ENCODE measurements at regions not wholly inside any gene's neighbourhood (a gene's known extent, or its start where the extent isn't known, plus 50 kb on each side); places are given as distances from the start of the nearest gene placed in this dataset.

GRCh38 chr14:46063872-46064271 is 587.7 kb downstream of the RPL10L start:
- DNase-seq: no peak
- Mint-ChIP-seq H3K4me3 (ENCODE audit: unreplicated experiment) (no peak overlapping the region), H3K4me1 (ENCODE audit: low read depth, unreplicated experiment) (no peaks in the 10 kb centered on the region), H3K9me3 (ENCODE audit: unreplicated experiment) (no peaks in the 10 kb centered on the region), H3K27me3 (ENCODE audit: unreplicated experiment) (no peaks in the 10 kb centered on the region), H3K27ac (ENCODE audit: unreplicated experiment) (no peak overlapping the region), H3K36me3 (ENCODE audit: unreplicated experiment) (no peaks in the 10 kb centered on the region)
- no peak for TF ChIP-seq CTCF (IDR thresholded peaks at IDR 0.05; ENCODE audit: partially characterized antibody, unreplicated experiment)

- H3K36me3 Mint-ChIP-seq (ENCODE audit: unreplicated experiment): no peaks in the 10 kb centered on the region
- H3K4me3 Mint-ChIP-seq (ENCODE audit: unreplicated experiment): no peak overlapping the region
- no peaks in the 10 kb centered on the region for H3K9me3 Mint-ChIP-seq (ENCODE audit: unreplicated experiment)
- no peaks in the 10 kb centered on the region for H3K27me3 Mint-ChIP-seq (ENCODE audit: unreplicated experiment)
- H3K4me1 Mint-ChIP-seq (ENCODE audit: low read depth, unreplicated experiment): no peaks in the 10 kb centered on the region
- no peak for DNase-seq
- TF ChIP-seq CTCF (IDR thresholded peaks at IDR 0.05; ENCODE audit: partially characterized antibody, unreplicated experiment): no peak
- no peak overlapping the region for H3K27ac Mint-ChIP-seq (ENCODE audit: unreplicated experiment)
Observed at GRCh38 chr14:46058964-46059563, 592.5 kb downstream of the RPL10L start.

GRCh38 chr14:46057799-46058198 is 593.8 kb downstream of the RPL10L start:
- Mint-ChIP-seq H3K36me3 (ENCODE audit: unreplicated experiment) (no peaks in the 10 kb centered on the region), H3K27me3 (ENCODE audit: unreplicated experiment) (no peaks in the 10 kb centered on the region), H3K9me3 (ENCODE audit: unreplicated experiment) (no peaks in the 10 kb centered on the region), H3K27ac (ENCODE audit: unreplicated experiment) (no peak overlapping the region), H3K4me1 (ENCODE audit: low read depth, unreplicated experiment) (no peaks in the 10 kb centered on the region), H3K4me3 (ENCODE audit: unreplicated experiment) (no peak overlapping the region)
- DNase-seq: no peak
- TF ChIP-seq CTCF (IDR thresholded peaks at IDR 0.05; ENCODE audit: partially characterized antibody, unreplicated experiment): no peak

- no peak overlapping the region for H3K27ac Mint-ChIP-seq (ENCODE audit: unreplicated experiment)
- no peak for DNase-seq
- H3K4me1 Mint-ChIP-seq (ENCODE audit: low read depth, unreplicated experiment): no peaks in the 10 kb centered on the region
- H3K4me3 Mint-ChIP-seq (ENCODE audit: unreplicated experiment): no peak overlapping the region
- no peak for TF ChIP-seq CTCF (IDR thresholded peaks at IDR 0.05; ENCODE audit: partially characterized antibody, unreplicated experiment)
- H3K27me3 Mint-ChIP-seq (ENCODE audit: unreplicated experiment): no peaks in the 10 kb centered on the region
- H3K36me3 Mint-ChIP-seq (ENCODE audit: unreplicated experiment): no peaks in the 10 kb centered on the region
- H3K9me3 Mint-ChIP-seq (ENCODE audit: unreplicated experiment): no peaks in the 10 kb centered on the region
Observed at GRCh38 chr14:46054526-46054925, 597.1 kb downstream of the RPL10L start.

GRCh38 chr14:46053221-46053620 is 598.4 kb downstream of the RPL10L start:
- H3K27me3 Mint-ChIP-seq (ENCODE audit: unreplicated experiment): no peaks in the 10 kb centered on the region
- H3K9me3 Mint-ChIP-seq (ENCODE audit: unreplicated experiment): no peaks in the 10 kb centered on the region
- TF ChIP-seq CTCF (IDR thresholded peaks at IDR 0.05; ENCODE audit: partially characterized antibody, unreplicated experiment): no peak
- no peak overlapping the region for H3K4me3 Mint-ChIP-seq (ENCODE audit: unreplicated experiment)
- DNase-seq: no peak
- H3K4me1 Mint-ChIP-seq (ENCODE audit: low read depth, unreplicated experiment): no peaks in the 10 kb centered on the region
- H3K36me3 Mint-ChIP-seq (ENCODE audit: unreplicated experiment): no peaks in the 10 kb centered on the region
- no peak overlapping the region for H3K27ac Mint-ChIP-seq (ENCODE audit: unreplicated experiment)
